HepG2 (cell line): ENCODE measurements at regions not wholly inside any gene's neighbourhood (a gene's known extent, or its start where the extent isn't known, plus 50 kb on each side); places are given as distances from the start of the nearest gene placed in this dataset.

Experiments used
- ATAC-seq: fragments of 200-7000 bp; cut with Tn5 transposase; 3 replicates; pipeline ENCODE4 v1.9.1; 2020; ENCODE audit warnings: mild to moderate bottlenecking, moderate library complexity
- BruUV-seq: library from RNA; stranded (reverse); fragments of 400-500 nt; replicated peaks from 2 replicates; lab custom pipeline; 2021; lab: Mats Ljungman, UMichigan
- CTCF ChIA-PET: fragments of 300-600 bp; formaldehyde crosslinking; extraction: SDS; loops from one replicate; lab custom pipeline; 2021; ENCODE audit warnings: low total read pairs, inconsistent platforms, low intra/inter-chr PET ratio; lab: Yijun Ruan, JAX
- POLR2A ChIA-PET: fragments of 350-600 bp; sonication (Branson Sonifier 250); formaldehyde crosslinking; loops from one replicate; lab custom pipeline; 2020; ENCODE audit warnings: antibody characterized with exemption, inconsistent platforms; lab: Yijun Ruan, JAX
- DNase-seq: peaks from one replicate; pipeline ENCODE4 v3.0.0-alpha.2; 2015; ENCODE audit warnings: low spot score
- FAIRE-seq: peaks from 3 replicates; lab custom pipeline; 2011; peaks lifted over from hg19 to GRCh38; lab: Jason Lieb, UNC
- H2AFZ ChIP-seq: one replicate; pipeline ENCODE4 v1.6.1; 2011; ENCODE audit warnings: low read length, inconsistent platforms
- H3K27ac ChIP-seq: fragments of 300-600 bp; 3 replicates; pipeline ENCODE4 v1.8.0; 2011; ENCODE audit warnings: mixed run types, mild to moderate bottlenecking, mixed read lengths, low read length, inconsistent platforms; ENCODE audit not compliant: insufficient read depth; ENCODE audit errors: extremely low read length
- H3K27me3 ChIP-seq, 2 experiments: fragments of 200-600 bp in 1 of 2; 2 replicates in 1 of 2; 3 replicates in 1 of 2; pipeline versions ENCODE4 v1.6.0 to v1.8.0; 2011; ENCODE audit warnings: low read length in 2 of 2, mild to moderate bottlenecking in 2 of 2, moderate library complexity in 2 of 2, inconsistent platforms in 1 of 2; ENCODE audit not compliant: insufficient read depth in 2 of 2, control insufficient read depth in 1 of 2
- H3K36me3 ChIP-seq, 2 experiments: fragments of 200-600 bp in 1 of 2; replicated peaks in 1 of 2; 2 replicates in 1 of 2; 3 replicates in 1 of 2; pipeline versions ENCODE4 v1.5.1 to v1.8.0; 2011; ENCODE audit warnings: low read length in 2 of 2, inconsistent platforms in 1 of 2; ENCODE audit not compliant: insufficient read depth in 2 of 2, control insufficient read depth in 1 of 2
- H3K4me1 ChIP-seq: 2 replicates; pipeline ENCODE4 v1.5.1; 2012; ENCODE audit warnings: low read length, inconsistent platforms; ENCODE audit not compliant: insufficient read depth
- H3K4me2 ChIP-seq: 2 replicates; pipeline ENCODE4 v1.6.0; 2011; ENCODE audit warnings: low read depth, low read length, inconsistent platforms
- H3K4me3 ChIP-seq, 3 experiments: fragments of 200-600 bp in 1 of 3; sonication (generic), shearing (Covaris generic) in 1 of 3; replicated peaks in 1 of 3; 2 replicates each; pipeline ENCODE4 v1.5.1; 2011 to 2016; ENCODE audit warnings: low read length in 3 of 3, inconsistent platforms in 2 of 3, low read depth in 2 of 3, mild to moderate bottlenecking in 2 of 3, control low read depth in 1 of 3, mixed read lengths in 1 of 3; ENCODE audit not compliant: insufficient read depth in 1 of 3
- H3K79me2 ChIP-seq: one replicate; pipeline ENCODE4 v1.6.1; 2011; ENCODE audit warnings: low read length, inconsistent platforms; ENCODE audit not compliant: insufficient read depth
- H3K9ac ChIP-seq: 2 replicates; pipeline ENCODE4 v1.6.0; 2011; ENCODE audit warnings: mild to moderate bottlenecking, low read depth, low read length, inconsistent platforms; ENCODE audit not compliant: insufficient read depth
- H3K9me3 ChIP-seq: 2 replicates; pipeline ENCODE4 v1.5.1; 2012; ENCODE audit warnings: mild to moderate bottlenecking, low read length
- H4K20me1 ChIP-seq: 2 replicates; pipeline ENCODE4 v1.6.0; 2011; ENCODE audit warnings: inconsistent platforms, mild to moderate bottlenecking, low read length, moderate library complexity; ENCODE audit not compliant: insufficient read depth
- ZBTB40 ChIP-seq, 2 experiments: fragments of 450-650 bp in 1 of 2; sonication (generic) in 1 of 2; formaldehyde crosslinking in 1 of 2; IDR thresholded peaks; 2 replicates each; pipeline versions ENCODE4 v1.6.1 to v1.8.0; 2016 to 2022; ENCODE audit warnings: antibody characterized with exemption in 1 of 2, mild to moderate bottlenecking in 1 of 2, missing genetic modification reagents in 1 of 2
- ZFP1 ChIP-seq: IDR thresholded peaks from 2 replicates; pipeline ENCODE4 v1.6.1; 2016
- WGBS: methylation state at CpG from one replicate; pipeline ENCODE4 v1.1.6; 2017; ENCODE audit warnings: low lambda C conversion rate; 5-methylcytosine and 5-hydroxymethylcytosine counted together
- in situ Hi-C: cut with HindIII; loops from 2 replicates; pipeline ENCODE4 v1.10.0; 2017; ENCODE audit warnings: low pct_unique_long_range_greater_than_20kb; ENCODE audit not compliant: extremely low pct_ligation_motif_present
- intact Hi-C: fragments of 100-400 bp; cut with micrococcal nuclease; formaldehyde crosslinking; loops from one replicate; pipeline ENCODE4 v1.10.0; 2022; ENCODE audit not compliant: unreplicated experiment

- Histone ChIP-seq H3K4me2 (no peak overlapping the region), H3K79me2 (no peaks in the 10 kb centered on the region), H3K36me3 (no peaks in the 10 kb centered on the region), H3K27ac (no peak overlapping the region), H3K9ac (no peak overlapping the region), H3K9me3 (no peaks in the 10 kb centered on the region), H3K27me3 (0 out of 5 replicates have a peak, but pooled peaks cover 0 to 6% of the 10 kb centered on the region in 2 experiments), H3K4me1 (no peaks in the 10 kb centered on the region), H4K20me1 (no peaks in the 10 kb centered on the region), H3K4me3 (no peak overlapping the region), H2AFZ (no peak overlapping the region)
- intact Hi-C loops: loop anchor here (5.0 kb wide), 1 partner anchor 964 kb away; the partner anchor contains the start of gene MN1
- no TSS peak for BruUV-seq
- POLR2A ChIA-PET: no interaction called here
- TF ChIP-seq ZBTB40 (IDR thresholded peaks at IDR 0.05): no peak
- TF ChIP-seq ZBTB40 (CRISPR knock-in tag; IDR thresholded peaks at IDR 0.05): no peak
- TF ChIP-seq ZFP1 (CRISPR knock-in tag): no peak
- in situ Hi-C loops: no loop called here
- CTCF ChIA-PET: no interaction called here
- WGBS: 93% methylated on average over 2 of the region's 5 CpGs
- FAIRE-seq: no peak
- DNase-seq: no peak
- ATAC-seq: no peak
Measured at GRCh38 chr22:26838471-26838825, 181.1 kb downstream of the MIAT start.
